GM23338 (cell line): ENCODE measurements at regions not wholly inside any gene's neighbourhood (a gene's known extent, or its start where the extent isn't known, plus 50 kb on each side); places are given as distances from the start of the nearest gene placed in this dataset.

Source experiments
- CTCF ChIP-seq, 2 experiments: fragments of 200-600 bp in 1 of 2; sonication (generic) in 1 of 2; conservative IDR thresholded peaks; 2 replicates each; pipeline versions ENCODE4 v1.5.1 to v1.6.1; 2016 to 2017; ENCODE audit warnings: antibody characterized with exemption in 2 of 2, low read depth in 2 of 2, mild to moderate bottlenecking in 2 of 2, moderate library complexity in 1 of 2
- EZH2 ChIP-seq: fragments of 200-600 bp; sonication (generic); IDR thresholded peaks from one replicate; pipeline ENCODE4 v1.8.0; 2017; ENCODE audit warnings: antibody characterized with exemption, mild to moderate bottlenecking, low read depth; ENCODE audit not compliant: unreplicated experiment
- EZH2phosphoT487 ChIP-seq: fragments of 200-600 bp; sonication (generic); IDR thresholded peaks from one replicate; pipeline ENCODE4 v1.8.1; 2018; ENCODE audit warnings: antibody characterized with exemption; ENCODE audit not compliant: unreplicated experiment
- JUNB ChIP-seq: IDR thresholded peaks from one replicate; pipeline ENCODE4 v1.6.1; 2016; ENCODE audit warnings: antibody characterized with exemption; ENCODE audit not compliant: unreplicated experiment
- NANOG ChIP-seq: IDR thresholded peaks from 2 replicates; pipeline ENCODE4 v1.6.1; 2016; ENCODE audit warnings: antibody characterized with exemption, borderline replicate concordance
- POLR2AphosphoS5 ChIP-seq: IDR thresholded peaks from 2 replicates; pipeline ENCODE4 v1.6.1; 2016; ENCODE audit warnings: antibody characterized with exemption, low read depth
- REST ChIP-seq: IDR thresholded peaks from one replicate; pipeline ENCODE4 v1.6.1; 2018; ENCODE audit warnings: antibody characterized with exemption; ENCODE audit not compliant: unreplicated experiment
- STAT1 ChIP-seq: IDR thresholded peaks from one replicate; pipeline ENCODE4 v1.6.1; 2016; ENCODE audit warnings: antibody characterized with exemption; ENCODE audit not compliant: unreplicated experiment

- TF ChIP-seq CTCF (conservative IDR thresholded peaks at IDR 0.05; ENCODE audit: low read depth in 2 of 2) (no peak), EZH2 (no peak), REST (no peak), STAT1 (no peak), NANOG (no peak), JUNB (no peak), POLR2AphosphoS5 (no peak), EZH2phosphoT487 (no peak)
Measured at GRCh38 chr1:93777255-93777654, 95.6 kb upstream of the BCAR3 start.
